ENCODE measurements at regions not wholly inside any gene's neighbourhood (a gene's known extent, or its start where the extent isn't known, plus 50 kb on each side); places are given as distances from the start of the nearest gene placed in this dataset.

GRCh38 chr2:105626212-105626965, 118.3 kb upstream of the NCK2 start:
- TF ChIP-seq CTCF (IDR thresholded peaks at IDR 0.05; ENCODE audit: control extremely low read depth in 1 of 3, insufficient read depth in 1 of 3, low read depth in 1 of 3, low read length in 3 of 3) (no peak), HDAC2 (IDR thresholded peaks at IDR 0.05; ENCODE audit: borderline replicate concordance in 1 of 2, low read depth in 2 of 2, low read length in 2 of 2) (no peak), TAF1 (IDR thresholded peaks at IDR 0.05; ENCODE audit: low read depth, low read length) (no peak), ATF3 (IDR thresholded peaks at IDR 0.05; ENCODE audit: insufficient read depth, low read depth, low read length) (no peak), CHD2 (IDR thresholded peaks at IDR 0.05; ENCODE audit: low read length) (no peak), RAD21 (IDR thresholded peaks at IDR 0.05 in 1 of 2, conservative IDR thresholded peaks at IDR 0.05 in 1 of 2; ENCODE audit: low read depth in 2 of 2, low read length in 2 of 2) (no peak), POLR2AphosphoS5 (IDR thresholded peaks at IDR 0.05; ENCODE audit: low read depth, low read length) (no peak)
